Lower lobe of right lung (tissue), 2 donors: ENCODE measurements at regions not wholly inside any gene's neighbourhood (a gene's known extent, or its start where the extent isn't known, plus 50 kb on each side); places are given as distances from the start of the nearest gene placed in this dataset.
A peak's percentile ranks its signal among the peaks of the same experiment; 100 is the strongest.

Experiments
- ATAC-seq, 2 donors: fragments of 200-7000 bp; cut with Tn5 transposase; one replicate each; pipeline ENCODE4 v1.9.1; 2020 to 2022; ENCODE audit warnings: mild to moderate bottlenecking in 2 of 2, moderate library complexity in 2 of 2
- DNase-seq: peaks from one replicate; pipeline ENCODE4 v3.0.0-alpha.2; 2020
- H3K27ac ChIP-seq: fragments of 200-600 bp; one replicate; pipeline ENCODE4 v1.8.0; 2022
- H3K27me3 ChIP-seq: fragments of 200-600 bp; one replicate; pipeline ENCODE4 v1.8.0; 2022; ENCODE audit warnings: low read depth
- H3K36me3 ChIP-seq: fragments of 200-600 bp; one replicate; pipeline ENCODE4 v1.8.0; 2022; ENCODE audit warnings: mild to moderate bottlenecking
- H3K4me1 ChIP-seq: fragments of 200-600 bp; one replicate; pipeline ENCODE4 v1.8.0; 2022
- H3K4me3 ChIP-seq: fragments of 200-600 bp; one replicate; pipeline ENCODE4 v1.8.0; 2022; ENCODE audit warnings: mild to moderate bottlenecking
- H3K9me3 ChIP-seq: fragments of 200-600 bp; one replicate; pipeline ENCODE4 v1.8.0; 2022
- CTCF ChIP-seq: fragments of 200-600 bp; IDR thresholded peaks from one replicate; pipeline ENCODE4 v1.8.0; 2022; ENCODE audit warnings: antibody characterized with exemption, mild to moderate bottlenecking
- intact Hi-C: fragments of 100-400 bp; cut with DNase I; formaldehyde crosslinking; loops from one replicate; pipeline ENCODE4 v1.11.0; 2022
- donor health status: DM: no; HTN: yes; CAD: no; lungs with severe emphysema.

- H3K4me1 ChIP-seq, result no peaks in the 10 kb centered on the region
- no peaks in the 10 kb centered on the region for H3K36me3 ChIP-seq
- no peaks in the 10 kb centered on the region for H3K27me3 ChIP-seq
- H3K27ac ChIP-seq, result no peak overlapping the region
- H3K9me3 ChIP-seq, result no peaks in the 10 kb centered on the region
- ATAC-seq (peak in 1 of 2 donors; percentile 55), DNase-seq (no peak)
- intact Hi-C loops, result no loop called here
- no peak overlapping the region for H3K4me3 ChIP-seq
- peak; percentile 12 for TF ChIP-seq CTCF
These were observed 477.1 kb downstream of the TOX3 start for GRCh38 chr16:52069866-52070265.

GRCh38 chr16:52068447-52069074 lies 478.4 kb downstream of the TOX3 start:
- H3K27ac ChIP-seq, result no peak overlapping the region
- ATAC-seq (peak; percentile 77 to 81), DNase-seq (no peak)
- no peaks in the 10 kb centered on the region for H3K36me3 ChIP-seq
- intact Hi-C loops, result no loop called here
- H3K4me3 ChIP-seq, result no peak overlapping the region
- H3K27me3 ChIP-seq, result no peaks in the 10 kb centered on the region
- no peaks in the 10 kb centered on the region for H3K4me1 ChIP-seq
- no peaks in the 10 kb centered on the region for H3K9me3 ChIP-seq
- peak; percentile 15 for TF ChIP-seq CTCF

- no peak for TF ChIP-seq CTCF
- ATAC-seq (no peak), DNase-seq (no peak)
- Histone ChIP-seq H3K4me1 (no peaks in the 10 kb centered on the region), H3K9me3 (no peaks in the 10 kb centered on the region), H3K4me3 (no peak overlapping the region), H3K27ac (no peak overlapping the region), H3K27me3 (no peaks in the 10 kb centered on the region), H3K36me3 (no peaks in the 10 kb centered on the region)
- intact Hi-C loops, result no loop called here
These were observed 480.0 kb downstream of the TOX3 start for GRCh38 chr16:52066962-52067361.

- no peak for TF ChIP-seq CTCF
- no peak for ATAC-seq
- intact Hi-C loops, result no loop called here
These were observed 490.7 kb downstream of the TOX3 start for GRCh38 chr16:52056259-52056658.

GRCh38 chr16:52055381-52055780 lies 491.6 kb downstream of the TOX3 start:
- DNase-seq, result no peak
- ATAC-seq, result no peak
- Histone ChIP-seq H3K27ac (no peak overlapping the region), H3K4me1 (no peaks in the 10 kb centered on the region), H3K27me3 (no peaks in the 10 kb centered on the region), H3K36me3 (no peaks in the 10 kb centered on the region), H3K9me3 (no peaks in the 10 kb centered on the region), H3K4me3 (no peak overlapping the region)
- intact Hi-C loops, result no loop called here
- TF ChIP-seq CTCF, result no peak

More at GRCh38 chr16:52056259-52056658, 490.7 kb downstream of the TOX3 start:
- no peak for DNase-seq
- H3K36me3 ChIP-seq, result no peaks in the 10 kb centered on the region
- H3K9me3 ChIP-seq, result no peaks in the 10 kb centered on the region
- no peaks in the 10 kb centered on the region for H3K27me3 ChIP-seq
- H3K4me1 ChIP-seq, result no peaks in the 10 kb centered on the region
- H3K4me3 ChIP-seq, result no peak overlapping the region
- no peak overlapping the region for H3K27ac ChIP-seq
